Keratinocyte (primary cell): ENCODE measurements at regions not wholly inside any gene's neighbourhood (a gene's known extent, or its start where the extent isn't known, plus 50 kb on each side); places are given as distances from the start of the nearest gene placed in this dataset.
"Not testable (repeated sequence)": the region's sequence is repeated elsewhere in the genome, so short reads cannot be mapped to it uniquely, and the experiment has no call there.

Experiments used
- DNase-seq: peaks from one replicate; pipeline ENCODE4 v3.0.0-alpha.2; 2011; ENCODE audit warnings: low read depth, missing footprints, low spot score
- FAIRE-seq: peaks from 2 replicates; lab custom pipeline; 2011; peaks lifted over from hg19 to GRCh38; lab: Jason Lieb, UNC
- H2AFZ ChIP-seq: 2 replicates; pipeline ENCODE4 v1.6.0; 2012; ENCODE audit warnings: low read length, control low read depth, inconsistent platforms; ENCODE audit not compliant: control insufficient read depth
- H3K27ac ChIP-seq: 2 replicates; pipeline ENCODE4 v1.5.1; 2011; ENCODE audit warnings: low read length; ENCODE audit not compliant: control insufficient read depth, insufficient read depth
- H3K27me3 ChIP-seq: 3 replicates; pipeline ENCODE4 v1.6.0; 2011; ENCODE audit warnings: low read length; ENCODE audit not compliant: control insufficient read depth, insufficient read depth; ENCODE audit errors: extremely low read depth
- H3K36me3 ChIP-seq, 2 experiments: 2 replicates in 1 of 2; 3 replicates in 1 of 2; pipeline ENCODE4 v1.5.1; 2011; ENCODE audit warnings: low read length in 2 of 2, mild to moderate bottlenecking in 1 of 2; ENCODE audit not compliant: control insufficient read depth in 2 of 2, insufficient read depth in 2 of 2; ENCODE audit errors: extremely low read depth in 1 of 2
- H3K4me1 ChIP-seq: 3 replicates; pipeline ENCODE4 v1.5.1; 2011; ENCODE audit warnings: low read length; ENCODE audit not compliant: control insufficient read depth, insufficient read depth; ENCODE audit errors: extremely low read depth
- H3K4me2 ChIP-seq: 3 replicates; pipeline ENCODE4 v1.6.0; 2011; ENCODE audit warnings: low read depth, low read length; ENCODE audit not compliant: control insufficient read depth, insufficient read depth; ENCODE audit errors: extremely low read depth
- H3K4me3 ChIP-seq, 3 experiments: fragments of 200-600 bp in 1 of 3; sonication (generic) in 1 of 3; 2 replicates in 2 of 3; 3 replicates in 1 of 3; pipeline ENCODE4 v1.5.1; 2011 to 2016; ENCODE audit warnings: low read length in 3 of 3, mild to moderate bottlenecking in 3 of 3, control low read depth in 2 of 3, inconsistent platforms in 1 of 3, low read depth in 1 of 3, mixed read lengths in 1 of 3, mixed run types in 1 of 3, moderate library complexity in 1 of 3; ENCODE audit not compliant: control insufficient read depth in 2 of 3, insufficient read depth in 2 of 3; ENCODE audit errors: extremely low read depth in 1 of 3
- H3K79me2 ChIP-seq: 2 replicates; pipeline ENCODE4 v1.6.0; 2012; ENCODE audit warnings: low read length; ENCODE audit not compliant: control insufficient read depth, insufficient read depth
- H3K9ac ChIP-seq: 3 replicates; pipeline ENCODE4 v1.6.0; 2011; ENCODE audit warnings: low read length; ENCODE audit not compliant: control insufficient read depth, insufficient read depth; ENCODE audit errors: extremely low read depth
- H3K9me1 ChIP-seq: 3 replicates; pipeline ENCODE4 v1.6.0; 2011; ENCODE audit warnings: low read length; ENCODE audit not compliant: control insufficient read depth, insufficient read depth; ENCODE audit errors: extremely low read depth
- H3K9me3 ChIP-seq: 2 replicates; pipeline ENCODE4 v1.5.1; 2012; ENCODE audit warnings: low read depth, low read length; ENCODE audit not compliant: control insufficient read depth
- H4K20me1 ChIP-seq: 3 replicates; pipeline ENCODE4 v1.6.0; 2011; ENCODE audit warnings: low read length; ENCODE audit not compliant: control insufficient read depth, insufficient read depth; ENCODE audit errors: extremely low read depth
- EZH2 ChIP-seq: IDR thresholded peaks from one replicate; pipeline ENCODE4 v1.6.1; 2012; ENCODE audit warnings: inconsistent platforms, mild to moderate bottlenecking, low read length, moderate library complexity
- dilution Hi-C: fragments of 300-500 bp; cut with MboI; formaldehyde crosslinking; loops from one replicate; pipeline ENCODE4 v1.7.0; 2020; ENCODE audit warnings: low sequenced_read_pairs; ENCODE audit not compliant: extremely low pct_ligation_motif_present
- TF ChIP-seq, protein P1 (sequence below), 3 experiments: IDR thresholded peaks in 1 of 3; conservative IDR thresholded peaks in 1 of 3; optimal IDR thresholded peaks in 1 of 3; 2 replicates in 2 of 3; 3 replicates in 1 of 3; pipeline versions ENCODE3 to v1.5.1; 2011; ENCODE audit warnings: low read length in 3 of 3, mild to moderate bottlenecking in 3 of 3, moderate library complexity in 2 of 3, control low read depth in 1 of 3, inconsistent platforms in 1 of 3; ENCODE audit not compliant: insufficient read depth in 2 of 3; ENCODE audit errors: extremely low read depth in 1 of 3

DNA sequence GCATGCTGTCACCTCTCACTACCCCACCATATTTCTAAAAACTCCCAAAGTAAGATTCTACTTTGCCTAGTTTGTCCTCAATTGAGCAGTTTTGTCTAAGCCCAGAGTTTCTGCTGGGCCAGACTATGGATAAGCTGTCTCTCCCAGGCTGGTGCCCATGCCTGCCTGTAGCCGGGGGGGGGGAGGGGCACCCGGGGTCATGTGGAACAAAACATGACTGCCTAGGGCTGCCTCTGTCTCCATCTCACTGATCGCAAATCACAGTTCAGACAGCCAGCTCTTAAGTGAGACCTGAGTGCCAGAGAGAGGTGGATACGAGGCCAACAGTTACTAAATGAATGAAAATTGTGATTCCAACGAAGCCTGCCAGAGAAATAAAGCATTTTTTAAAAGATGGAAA is 78.8 kb upstream of the RPRML start:
- no peaks in the 10 kb centered on the region for H3K4me1 ChIP-seq
- no peak overlapping the region for H3K27ac ChIP-seq
- no peaks in the 10 kb centered on the region for H4K20me1 ChIP-seq
- dilution Hi-C loops = no loop called here
- H3K9me1 ChIP-seq = no peaks in the 10 kb centered on the region
- peaks cover 2 to 7% of the 10 kb centered on the region in 2 experiments for H3K36me3 ChIP-seq
- H3K4me2 ChIP-seq = no peak overlapping the region
- no peak overlapping the region for H3K4me3 ChIP-seq
- H2AFZ ChIP-seq = no peak overlapping the region
- no peaks in the 10 kb centered on the region for H3K27me3 ChIP-seq
- no peaks in the 10 kb centered on the region for H3K79me2 ChIP-seq
- no peak overlapping the region for H3K9ac ChIP-seq
- DNase-seq (no peak), FAIRE-seq (no peak)
- TF ChIP-seq, protein P1, sequence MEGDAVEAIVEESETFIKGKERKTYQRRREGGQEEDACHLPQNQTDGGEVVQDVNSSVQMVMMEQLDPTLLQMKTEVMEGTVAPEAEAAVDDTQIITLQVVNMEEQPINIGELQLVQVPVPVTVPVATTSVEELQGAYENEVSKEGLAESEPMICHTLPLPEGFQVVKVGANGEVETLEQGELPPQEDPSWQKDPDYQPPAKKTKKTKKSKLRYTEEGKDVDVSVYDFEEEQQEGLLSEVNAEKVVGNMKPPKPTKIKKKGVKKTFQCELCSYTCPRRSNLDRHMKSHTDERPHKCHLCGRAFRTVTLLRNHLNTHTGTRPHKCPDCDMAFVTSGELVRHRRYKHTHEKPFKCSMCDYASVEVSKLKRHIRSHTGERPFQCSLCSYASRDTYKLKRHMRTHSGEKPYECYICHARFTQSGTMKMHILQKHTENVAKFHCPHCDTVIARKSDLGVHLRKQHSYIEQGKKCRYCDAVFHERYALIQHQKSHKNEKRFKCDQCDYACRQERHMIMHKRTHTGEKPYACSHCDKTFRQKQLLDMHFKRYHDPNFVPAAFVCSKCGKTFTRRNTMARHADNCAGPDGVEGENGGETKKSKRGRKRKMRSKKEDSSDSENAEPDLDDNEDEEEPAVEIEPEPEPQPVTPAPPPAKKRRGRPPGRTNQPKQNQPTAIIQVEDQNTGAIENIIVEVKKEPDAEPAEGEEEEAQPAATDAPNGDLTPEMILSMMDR (optimal IDR thresholded peaks at IDR 0.05 in 1 of 3, IDR thresholded peaks at IDR 0.05 in 1 of 3, conservative IDR thresholded peaks at IDR 0.05 in 1 of 3; ENCODE audit: extremely low read depth in 1 of 3, insufficient read depth in 2 of 3, low read length in 3 of 3) = no peak
- TF ChIP-seq EZH2 = no peak
- H3K9me3 ChIP-seq = no peaks in the 10 kb centered on the region

DNA sequence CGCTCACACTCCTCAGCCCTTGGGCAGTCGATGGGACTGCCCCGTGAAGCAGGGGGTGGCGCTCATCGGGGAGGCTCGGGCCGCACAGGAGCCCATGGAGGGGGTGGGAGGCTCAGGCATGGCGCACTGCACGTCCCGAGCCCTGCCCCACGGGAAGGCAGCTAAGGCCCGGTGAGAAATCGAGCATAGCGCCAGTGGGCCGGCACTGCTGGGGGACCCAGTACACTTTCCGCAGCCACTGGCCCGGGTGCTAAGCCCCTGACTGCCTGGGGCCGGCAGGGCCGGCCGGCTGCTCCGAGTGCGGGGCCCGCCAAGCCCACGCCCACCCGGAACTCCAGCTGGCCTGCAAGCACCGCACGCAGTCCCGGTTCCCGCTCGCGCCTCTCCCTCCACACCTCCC is 78.2 kb upstream of the RPRML start:
- dilution Hi-C loops, FAIRE-seq, H3K79me2 ChIP-seq, H4K20me1 ChIP-seq, H3K36me3 ChIP-seq, H3K9me3 ChIP-seq, H3K9ac ChIP-seq, H3K27me3 ChIP-seq, H3K9me1 ChIP-seq, DNase-seq, H3K4me2 ChIP-seq, H3K27ac ChIP-seq, H3K4me1 ChIP-seq, H2AFZ ChIP-seq, H3K4me3 ChIP-seq: not testable (repeated sequence)

DNA sequence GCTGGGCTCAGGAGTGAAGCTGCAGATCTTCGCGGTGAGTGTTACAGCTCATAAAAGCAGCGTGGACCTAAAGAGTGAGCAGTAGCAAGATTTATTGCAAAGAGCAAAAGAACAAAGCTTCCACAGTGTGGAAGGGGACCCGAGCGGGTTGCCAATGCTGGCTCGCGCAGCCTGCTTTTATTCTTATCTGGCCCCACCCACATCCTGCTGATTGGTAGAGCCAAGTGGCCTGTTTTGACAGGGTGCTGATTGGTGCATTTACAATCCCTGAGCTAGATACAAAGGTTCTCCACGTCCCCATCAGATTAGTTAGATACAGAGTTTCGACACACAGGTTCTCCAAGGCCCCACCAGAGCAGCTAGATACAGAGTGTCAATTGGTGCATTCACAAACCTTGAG is 77.6 kb upstream of the RPRML start:
- H3K27me3 ChIP-seq, H3K9me1 ChIP-seq, H3K9ac ChIP-seq, H3K4me1 ChIP-seq, H3K9me3 ChIP-seq, dilution Hi-C loops, H3K36me3 ChIP-seq, DNase-seq, H3K4me3 ChIP-seq, FAIRE-seq, H3K79me2 ChIP-seq, H3K27ac ChIP-seq, H2AFZ ChIP-seq, H3K4me2 ChIP-seq, H4K20me1 ChIP-seq: not testable (repeated sequence)
